Natural killer cell (primary cell): ENCODE measurements at regions not wholly inside any gene's neighbourhood (a gene's known extent, or its start where the extent isn't known, plus 50 kb on each side); places are given as distances from the start of the nearest gene placed in this dataset.

Source experiments
- ATAC-seq, 3 donors: fragments of 150-1000 bp in 2 of 3; fragments of 200-7000 bp in 1 of 3; cut with Tn5 transposase; 1 replicate in 1 of 3; 2 replicates in 2 of 3; pipeline ENCODE4 v1.10.0; 2021; ENCODE audit warnings: mild to moderate bottlenecking in 2 of 3, moderate library complexity in 2 of 3
- DNase-seq, 2 donors: peaks; one replicate each; pipeline versions ENCODE4 v3.0.0 to v3.0.0-alpha.2; 2013 to 2021; ENCODE audit warnings: mixed read lengths in 1 of 2
- H3K27ac ChIP-seq: one replicate; pipeline ENCODE4 v1.5.1; 2013; ENCODE audit warnings: mild to moderate bottlenecking, low read length
- H3K27me3 ChIP-seq: one replicate; pipeline ENCODE4 v1.6.1; 2013; ENCODE audit warnings: low read length; ENCODE audit not compliant: control insufficient read depth, insufficient read depth
- H3K36me3 ChIP-seq: one replicate; pipeline ENCODE4 v1.6.1; 2013; ENCODE audit warnings: low read length; ENCODE audit not compliant: control insufficient read depth, insufficient read depth
- H3K4me1 ChIP-seq: one replicate; pipeline ENCODE4 v1.6.1; 2013; ENCODE audit warnings: low read length; ENCODE audit not compliant: control insufficient read depth, insufficient read depth
- H3K4me3 ChIP-seq: one replicate; pipeline ENCODE4 v1.5.1; 2013; ENCODE audit warnings: low read length
- H3K9me3 ChIP-seq: one replicate; pipeline ENCODE4 v1.6.1; 2013; ENCODE audit warnings: low read length; ENCODE audit not compliant: control insufficient read depth, insufficient read depth
- H3K27ac Mint-ChIP-seq, 2 donors: one replicate each; pipeline ENCODE4 v1.8.0; 2022; ENCODE audit warnings: mild to moderate bottlenecking in 2 of 2, mixed read lengths in 2 of 2, moderate library complexity in 1 of 2
- H3K27me3 Mint-ChIP-seq, 2 donors: one replicate each; pipeline ENCODE4 v1.8.0; 2022; ENCODE audit warnings: low read depth in 2 of 2, mixed read lengths in 2 of 2
- H3K36me3 Mint-ChIP-seq: one replicate; pipeline ENCODE4 v1.8.0; 2022; ENCODE audit warnings: mixed read lengths
- H3K4me1 Mint-ChIP-seq, 2 donors: one replicate each; pipeline ENCODE4 v1.8.0; 2022; ENCODE audit warnings: mixed read lengths in 2 of 2
- H3K4me3 Mint-ChIP-seq: one replicate; pipeline ENCODE4 v1.8.0; 2022; ENCODE audit warnings: mild to moderate bottlenecking, moderate library complexity, mixed read lengths
- H3K9me3 Mint-ChIP-seq, 2 donors: one replicate each; pipeline ENCODE4 v1.8.0; 2022; ENCODE audit warnings: mixed read lengths in 2 of 2
- WGBS: methylation state at CpG from one replicate; pipeline ENCODE4 v1.1.7; 2013; ENCODE audit warnings: missing lambda C conversion rate; ENCODE audit not compliant: insufficient coverage; 5-methylcytosine and 5-hydroxymethylcytosine counted together
- intact Hi-C: fragments of 100-400 bp; cut with micrococcal nuclease; formaldehyde crosslinking; loops from one replicate; pipeline ENCODE4 v1.14.2; 2022
- TF ChIP-seq, protein P1 (sequence below): fragments of 200-600 bp; IDR thresholded peaks from one replicate; pipeline ENCODE4 v1.8.0; 2022; ENCODE audit warnings: antibody characterized with exemption

DNA sequence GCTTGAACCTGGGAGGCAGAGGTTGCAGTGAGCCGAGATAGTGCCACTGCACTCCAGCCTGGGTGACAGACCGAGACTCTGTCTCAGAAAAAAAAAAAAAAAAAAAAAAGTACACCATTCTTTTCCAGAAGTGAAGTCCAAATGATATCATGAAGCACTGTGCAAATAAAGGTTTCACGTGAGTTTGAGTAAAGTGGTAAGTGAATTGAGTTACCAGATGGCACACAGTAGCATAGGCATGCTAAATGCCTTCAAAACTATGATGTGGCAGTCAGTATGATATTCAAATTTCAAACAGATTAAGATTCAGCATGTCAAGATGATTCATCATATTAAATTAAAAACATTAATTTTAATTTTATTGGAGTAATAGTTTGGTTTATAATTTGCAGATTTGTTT lies 195.2 kb downstream of the TAF11L14 start:
- peaks cover 6% of the 10 kb centered on the region for H3K36me3 Mint-ChIP-seq
- H3K9me3 ChIP-seq = no peaks in the 10 kb centered on the region
- no peaks in the 10 kb centered on the region for H3K36me3 ChIP-seq
- peaks cover 13 to 17% of the 10 kb centered on the region in 2 donors for H3K9me3 Mint-ChIP-seq
- no peak for ATAC-seq
- H3K4me1 ChIP-seq = no peaks in the 10 kb centered on the region
- WGBS = 88% methylated on average over 2 of the region's 3 CpGs
- no peak for DNase-seq
- intact Hi-C loops = no loop called here
- TF ChIP-seq, protein P1, sequence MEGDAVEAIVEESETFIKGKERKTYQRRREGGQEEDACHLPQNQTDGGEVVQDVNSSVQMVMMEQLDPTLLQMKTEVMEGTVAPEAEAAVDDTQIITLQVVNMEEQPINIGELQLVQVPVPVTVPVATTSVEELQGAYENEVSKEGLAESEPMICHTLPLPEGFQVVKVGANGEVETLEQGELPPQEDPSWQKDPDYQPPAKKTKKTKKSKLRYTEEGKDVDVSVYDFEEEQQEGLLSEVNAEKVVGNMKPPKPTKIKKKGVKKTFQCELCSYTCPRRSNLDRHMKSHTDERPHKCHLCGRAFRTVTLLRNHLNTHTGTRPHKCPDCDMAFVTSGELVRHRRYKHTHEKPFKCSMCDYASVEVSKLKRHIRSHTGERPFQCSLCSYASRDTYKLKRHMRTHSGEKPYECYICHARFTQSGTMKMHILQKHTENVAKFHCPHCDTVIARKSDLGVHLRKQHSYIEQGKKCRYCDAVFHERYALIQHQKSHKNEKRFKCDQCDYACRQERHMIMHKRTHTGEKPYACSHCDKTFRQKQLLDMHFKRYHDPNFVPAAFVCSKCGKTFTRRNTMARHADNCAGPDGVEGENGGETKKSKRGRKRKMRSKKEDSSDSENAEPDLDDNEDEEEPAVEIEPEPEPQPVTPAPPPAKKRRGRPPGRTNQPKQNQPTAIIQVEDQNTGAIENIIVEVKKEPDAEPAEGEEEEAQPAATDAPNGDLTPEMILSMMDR = no peak
- H3K27ac Mint-ChIP-seq = no peak overlapping the region
- no peak overlapping the region for H3K4me3 ChIP-seq
- H3K27me3 Mint-ChIP-seq = no peaks in the 10 kb centered on the region
- no peak overlapping the region for H3K27ac ChIP-seq
- H3K27me3 ChIP-seq = no peaks in the 10 kb centered on the region
- no peak overlapping the region for H3K4me3 Mint-ChIP-seq
- H3K4me1 Mint-ChIP-seq = no peaks in the 10 kb centered on the region

GRCh38 chr5:17831279-17831678 lies 197.0 kb downstream of the TAF11L14 start:
- Histone ChIP-seq H3K4me1 (no peaks in the 10 kb centered on the region), H3K9me3 (no peaks in the 10 kb centered on the region), H3K36me3 (no peaks in the 10 kb centered on the region), H3K4me3 (no peak overlapping the region), H3K27me3 (no peaks in the 10 kb centered on the region), H3K27ac (no peak overlapping the region)
- Mint-ChIP-seq H3K27me3 (no peaks in the 10 kb centered on the region), H3K4me1 (no peaks in the 10 kb centered on the region), H3K27ac (no peak overlapping the region), H3K9me3 (peaks cover 9 to 16% of the 10 kb centered on the region in 2 donors), H3K36me3 (no peaks in the 10 kb centered on the region), H3K4me3 (no peak overlapping the region)
- 91% methylated on average over 1 of the region's 1 CpG for WGBS
- TF ChIP-seq, protein P1 = no peak
- no peak for DNase-seq
- intact Hi-C loops = no loop called here
- ATAC-seq = no peak

DNA sequence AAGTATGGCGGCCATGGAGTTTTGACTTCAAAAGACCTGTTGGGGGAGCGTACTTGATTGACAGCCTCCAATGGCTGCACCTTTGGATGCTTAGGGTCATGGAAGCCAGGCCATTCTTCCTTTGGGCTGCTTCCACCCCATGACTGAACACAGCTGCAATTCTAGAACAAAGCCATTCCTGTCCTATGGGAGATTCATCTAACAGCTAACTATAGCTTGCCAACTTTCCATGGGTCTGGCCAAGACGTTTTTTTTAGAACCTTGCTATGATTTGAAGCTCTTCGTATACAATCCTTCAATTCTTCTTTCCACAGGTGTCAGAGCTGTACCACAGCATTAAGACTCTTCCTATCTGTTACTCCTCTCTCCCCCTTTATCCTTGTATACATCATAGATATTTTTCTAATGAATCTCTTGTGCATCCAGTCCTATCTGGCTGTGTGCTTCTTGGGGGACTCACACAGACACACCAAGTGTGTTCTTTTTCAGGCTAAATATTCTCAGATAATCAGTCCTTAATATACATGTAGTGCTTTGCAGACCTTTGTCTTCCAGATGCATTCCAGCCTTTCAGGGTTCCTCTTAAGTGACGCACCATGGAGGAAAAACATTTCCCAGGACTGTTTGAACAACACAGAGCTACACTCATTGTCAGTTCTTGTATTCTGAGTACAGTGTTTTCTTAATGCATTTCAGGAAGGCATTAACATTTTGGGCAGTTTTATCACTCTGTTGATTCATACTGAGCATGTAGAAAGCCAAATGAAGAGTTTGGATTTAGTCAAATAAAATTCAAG lies 198.9 kb downstream of the TAF11L14 start:
- Mint-ChIP-seq H3K27ac (no peak overlapping the region), H3K9me3 (peaks cover 15% of the 10 kb centered on the region in 2 donors)
- H3K36me3 ChIP-seq = no peaks in the 10 kb centered on the region

More for the DNA sequence above, 198.9 kb downstream of the TAF11L14 start:
- Histone ChIP-seq H3K4me3 (no peak overlapping the region), H3K4me1 (no peaks in the 10 kb centered on the region), H3K27ac (no peak overlapping the region), H3K9me3 (no peaks in the 10 kb centered on the region), H3K27me3 (no peaks in the 10 kb centered on the region)
- TF ChIP-seq, protein P1 = no peak
- ATAC-seq (no peak), DNase-seq (no peak)
- Mint-ChIP-seq H3K36me3 (peaks cover 7% of the 10 kb centered on the region), H3K4me1 (no peaks in the 10 kb centered on the region), H3K27me3 (no peaks in the 10 kb centered on the region), H3K4me3 (no peak overlapping the region)
- 75% methylated on average over 5 of the region's 5 CpGs for WGBS
- intact Hi-C loops = no loop called here
